ENCODE measurements at regions not wholly inside any gene's neighbourhood (a gene's known extent, or its start where the extent isn't known, plus 50 kb on each side); places are given as distances from the start of the nearest gene placed in this dataset.

DNA sequence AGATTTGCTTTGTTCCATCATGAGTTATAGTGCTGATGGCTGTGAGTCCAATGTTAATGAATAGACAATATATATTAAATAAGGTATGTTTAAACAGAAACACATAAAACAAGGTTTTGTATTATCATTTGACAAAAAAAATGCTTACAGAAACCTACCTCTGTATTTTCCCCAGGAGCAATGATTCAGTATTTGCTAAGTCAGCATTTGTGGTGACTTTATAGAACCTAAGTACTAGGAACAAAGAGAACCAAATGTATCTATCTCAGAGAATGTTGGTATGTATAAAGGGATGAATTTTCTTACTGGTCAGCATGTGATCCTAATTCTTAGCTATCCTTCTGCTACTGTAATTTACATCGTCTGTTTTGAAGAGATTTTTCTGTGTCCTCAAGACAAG lies 421.5 kb upstream of the SEL1L start:
- TF ChIP-seq, protein P1, sequence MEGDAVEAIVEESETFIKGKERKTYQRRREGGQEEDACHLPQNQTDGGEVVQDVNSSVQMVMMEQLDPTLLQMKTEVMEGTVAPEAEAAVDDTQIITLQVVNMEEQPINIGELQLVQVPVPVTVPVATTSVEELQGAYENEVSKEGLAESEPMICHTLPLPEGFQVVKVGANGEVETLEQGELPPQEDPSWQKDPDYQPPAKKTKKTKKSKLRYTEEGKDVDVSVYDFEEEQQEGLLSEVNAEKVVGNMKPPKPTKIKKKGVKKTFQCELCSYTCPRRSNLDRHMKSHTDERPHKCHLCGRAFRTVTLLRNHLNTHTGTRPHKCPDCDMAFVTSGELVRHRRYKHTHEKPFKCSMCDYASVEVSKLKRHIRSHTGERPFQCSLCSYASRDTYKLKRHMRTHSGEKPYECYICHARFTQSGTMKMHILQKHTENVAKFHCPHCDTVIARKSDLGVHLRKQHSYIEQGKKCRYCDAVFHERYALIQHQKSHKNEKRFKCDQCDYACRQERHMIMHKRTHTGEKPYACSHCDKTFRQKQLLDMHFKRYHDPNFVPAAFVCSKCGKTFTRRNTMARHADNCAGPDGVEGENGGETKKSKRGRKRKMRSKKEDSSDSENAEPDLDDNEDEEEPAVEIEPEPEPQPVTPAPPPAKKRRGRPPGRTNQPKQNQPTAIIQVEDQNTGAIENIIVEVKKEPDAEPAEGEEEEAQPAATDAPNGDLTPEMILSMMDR (IDR thresholded peaks at IDR 0.05), result no peak
- no peak for TF ChIP-seq ZFX (IDR thresholded peaks at IDR 0.05; ENCODE audit: borderline replicate concordance)

Data from 22Rv1 (cell line).